Lung (tissue), 11 donors: ENCODE measurements at regions not wholly inside any gene's neighbourhood (a gene's known extent, or its start where the extent isn't known, plus 50 kb on each side); places are given as distances from the start of the nearest gene placed in this dataset.

Experiments
- ATAC-seq: fragments of 200-7000 bp; cut with Tn5 transposase; one replicate; pipeline ENCODE4 v1.9.1; 2020; ENCODE audit warnings: moderate number of reproducible peaks; ENCODE audit not compliant: insufficient read depth, low FRiP score
- DNase-seq, 3 donors: peaks; one replicate each; pipeline ENCODE4 v3.0.0-alpha.2; 2013 to 2017
- H3K27ac ChIP-seq, 2 donors: one replicate each; pipeline ENCODE4 v1.5.1; 2013; ENCODE audit warnings: mild to moderate bottlenecking in 2 of 2, moderate library complexity in 2 of 2, control low read depth in 1 of 2, inconsistent platforms in 1 of 2, low read depth in 1 of 2, low read length in 1 of 2
- H3K27me3 ChIP-seq, 3 donors: one replicate each; pipeline ENCODE4 v1.5.1; 2013; ENCODE audit warnings: low read length in 2 of 3; ENCODE audit not compliant: control insufficient read depth in 3 of 3, insufficient read depth in 3 of 3
- H3K36me3 ChIP-seq, 4 donors: one replicate each; pipeline ENCODE4 v1.5.1; 2013; ENCODE audit warnings: low read length in 4 of 4, mild to moderate bottlenecking in 1 of 4, moderate library complexity in 1 of 4; ENCODE audit not compliant: control insufficient read depth in 4 of 4, insufficient read depth in 4 of 4
- H3K4me1 ChIP-seq, 5 donors: one replicate each; pipeline ENCODE4 v1.5.1; 2013; ENCODE audit warnings: low read length in 5 of 5, mild to moderate bottlenecking in 2 of 5, moderate library complexity in 1 of 5; ENCODE audit not compliant: control insufficient read depth in 5 of 5, insufficient read depth in 5 of 5
- H3K4me3 ChIP-seq: one replicate; pipeline ENCODE4 v1.5.1; 2013; ENCODE audit warnings: mild to moderate bottlenecking, control low read depth, moderate library complexity
- H3K9ac ChIP-seq, 2 donors: one replicate each; pipeline ENCODE4 v1.5.1; 2013; ENCODE audit warnings: low read length in 2 of 2, control low read depth in 1 of 2; ENCODE audit not compliant: insufficient read depth in 1 of 2
- H3K9me3 ChIP-seq, 4 donors: one replicate each; pipeline ENCODE4 v1.5.1; 2013; ENCODE audit warnings: low read length in 3 of 4, mild to moderate bottlenecking in 1 of 4, moderate library complexity in 1 of 4; ENCODE audit not compliant: control insufficient read depth in 4 of 4, insufficient read depth in 3 of 4
- WGBS, 2 donors: extraction: QIAGEN DNeasy Blood & Tissue Kit; methylation state at CpG; one replicate each; pipeline ENCODE4 v1.1.7; 2013; 5-methylcytosine and 5-hydroxymethylcytosine counted together
- TF ChIP-seq, protein P1 (sequence below): IDR thresholded peaks from 2 replicates; pipeline ENCODE4 v1.5.1; 2012; ENCODE audit warnings: mild to moderate bottlenecking; ENCODE audit errors: control extremely low read depth, extremely low read depth
- donor health status: control.
- donor health status: control.
- donor health status: Bipolar disorder and iron deficiency.
- donor health status: healthy.
- donor health status: DM: yes; HTN: yes; CAD: no.

DNA sequence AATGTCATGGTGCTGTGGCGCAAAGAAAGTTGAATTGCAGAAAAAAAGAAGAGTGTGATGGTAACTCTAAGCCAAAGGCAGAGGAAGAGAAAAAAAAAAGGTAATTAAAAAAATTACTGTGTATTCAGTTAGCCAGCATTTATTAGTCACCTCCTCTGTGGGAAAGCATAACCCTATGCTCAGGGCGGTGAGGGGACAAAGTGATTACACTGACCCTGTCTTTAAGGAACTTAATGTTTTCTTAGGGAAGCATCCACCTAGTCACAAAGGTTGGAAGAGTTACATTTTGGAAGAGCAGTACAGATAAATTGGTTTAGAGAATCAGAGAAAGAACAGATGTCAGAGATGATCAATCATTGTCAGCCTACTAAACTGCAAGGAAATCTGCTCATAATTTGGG is 410.3 kb downstream of the CDH11 start:
- Histone ChIP-seq H3K27me3 (no peaks in the 10 kb centered on the region), H3K4me3 (no peak overlapping the region), H3K9ac (no peak overlapping the region), H3K36me3 (no peaks in the 10 kb centered on the region), H3K9me3 (no peaks in the 10 kb centered on the region), H3K4me1 (no peaks in the 10 kb centered on the region), H3K27ac (no peak overlapping the region)
- ATAC-seq (no peak), DNase-seq (no peak)
- TF ChIP-seq, protein P1, sequence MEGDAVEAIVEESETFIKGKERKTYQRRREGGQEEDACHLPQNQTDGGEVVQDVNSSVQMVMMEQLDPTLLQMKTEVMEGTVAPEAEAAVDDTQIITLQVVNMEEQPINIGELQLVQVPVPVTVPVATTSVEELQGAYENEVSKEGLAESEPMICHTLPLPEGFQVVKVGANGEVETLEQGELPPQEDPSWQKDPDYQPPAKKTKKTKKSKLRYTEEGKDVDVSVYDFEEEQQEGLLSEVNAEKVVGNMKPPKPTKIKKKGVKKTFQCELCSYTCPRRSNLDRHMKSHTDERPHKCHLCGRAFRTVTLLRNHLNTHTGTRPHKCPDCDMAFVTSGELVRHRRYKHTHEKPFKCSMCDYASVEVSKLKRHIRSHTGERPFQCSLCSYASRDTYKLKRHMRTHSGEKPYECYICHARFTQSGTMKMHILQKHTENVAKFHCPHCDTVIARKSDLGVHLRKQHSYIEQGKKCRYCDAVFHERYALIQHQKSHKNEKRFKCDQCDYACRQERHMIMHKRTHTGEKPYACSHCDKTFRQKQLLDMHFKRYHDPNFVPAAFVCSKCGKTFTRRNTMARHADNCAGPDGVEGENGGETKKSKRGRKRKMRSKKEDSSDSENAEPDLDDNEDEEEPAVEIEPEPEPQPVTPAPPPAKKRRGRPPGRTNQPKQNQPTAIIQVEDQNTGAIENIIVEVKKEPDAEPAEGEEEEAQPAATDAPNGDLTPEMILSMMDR: no peak
- WGBS, 2 donors: 89 to 91% methylated on average over 2 of the region's 2 CpGs

- no peaks in the 10 kb centered on the region for H3K36me3 ChIP-seq
- ATAC-seq: no peak
- TF ChIP-seq, protein P1: no peak
These were observed 410.8 kb downstream of the CDH11 start for GRCh38 chr16:64711026-64711425.

GRCh38 chr16:64705443-64705842 is 416.4 kb downstream of the CDH11 start:
- Histone ChIP-seq H3K4me3 (no peak overlapping the region), H3K9ac (no peak overlapping the region), H3K36me3 (no peaks in the 10 kb centered on the region), H3K9me3 (peaks cover 0 to 1% (median 0%) of the 10 kb centered on the region in 4 donors), H3K4me1 (no peaks in the 10 kb centered on the region), H3K27me3 (no peaks in the 10 kb centered on the region), H3K27ac (no peak overlapping the region)
- DNase-seq (no peak), ATAC-seq (no peak)
- WGBS, 2 donors: 47 to 69% methylated on average over 2 of the region's 2 CpGs
- TF ChIP-seq, protein P1: no peak

More at GRCh38 chr16:64711026-64711425, 410.8 kb downstream of the CDH11 start:
- Histone ChIP-seq H3K9me3 (no peaks in the 10 kb centered on the region), H3K27me3 (no peaks in the 10 kb centered on the region), H3K4me1 (no peaks in the 10 kb centered on the region), H3K27ac (no peak overlapping the region), H3K4me3 (no peak overlapping the region), H3K9ac (no peak overlapping the region)
- 81 to 87% methylated on average over 4 of the region's 4 CpGs for WGBS, 2 donors
- no peak for DNase-seq

- Histone ChIP-seq H3K9me3 (peaks cover 0 to 4% (median 0%) of the 10 kb centered on the region in 4 donors), H3K9ac (no peak overlapping the region), H3K4me1 (no peaks in the 10 kb centered on the region), H3K27ac (no peak overlapping the region), H3K27me3 (no peaks in the 10 kb centered on the region), H3K36me3 (no peaks in the 10 kb centered on the region), H3K4me3 (no peak overlapping the region)
- DNase-seq (no peak), ATAC-seq (no peak)
- 90 to 96% methylated on average over 2 of the region's 2 CpGs for WGBS, 2 donors
- TF ChIP-seq, protein P1: no peak
These were observed 417.5 kb downstream of the CDH11 start for GRCh38 chr16:64704386-64704785.
